HG02610 (cell line): ENCODE measurements at regions not wholly inside any gene's neighbourhood (a gene's known extent, or its start where the extent isn't known, plus 50 kb on each side); places are given as distances from the start of the nearest gene placed in this dataset.
"Not testable (repeated sequence)": the region's sequence is repeated elsewhere in the genome, so short reads cannot be mapped to it uniquely, and the experiment has no call there.

Experiments
- ATAC-seq: cut with Tn5 transposase; IDR thresholded peaks from one replicate; pipeline ENCODE4 v1.9.1; 2021; ENCODE audit warnings: mild to moderate bottlenecking, moderate library complexity; ENCODE audit not compliant: unreplicated experiment

- ATAC-seq: no peak
Measured at GRCh38 chr12:84161296-84161695, 751.3 kb downstream of the SLC6A15 start.

GRCh38 chr12:84159260-84159659 is 753.3 kb downstream of the SLC6A15 start:
- ATAC-seq: no peak

- ATAC-seq: no peak
Measured at GRCh38 chr12:84157170-84157569, 755.4 kb downstream of the SLC6A15 start.

- not testable (repeated sequence) for ATAC-seq
Measured at GRCh38 chr12:84154991-84155930, 757.3 kb downstream of the SLC6A15 start.

GRCh38 chr12:84154439-84154990 is 758.1 kb downstream of the SLC6A15 start:
- not testable (repeated sequence) for ATAC-seq

GRCh38 chr12:84150201-84150600 is 762.4 kb downstream of the SLC6A15 start:
- no peak for ATAC-seq

- no peak for ATAC-seq
Measured at GRCh38 chr12:84148335-84148734, 764.3 kb downstream of the SLC6A15 start.

GRCh38 chr12:84136862-84137367 is 775.7 kb downstream of the SLC6A15 start:
- no peak for ATAC-seq

GRCh38 chr12:84135586-84136279 is 776.9 kb downstream of the SLC6A15 start:
- no peak for ATAC-seq

- ATAC-seq: no peak
Measured at GRCh38 chr12:84134797-84135366, 777.7 kb downstream of the SLC6A15 start.

GRCh38 chr12:84131076-84131475 is 781.5 kb downstream of the SLC6A15 start:
- no peak for ATAC-seq

GRCh38 chr12:84128117-84128991 is 784.2 kb downstream of the SLC6A15 start:
- no peak for ATAC-seq

- ATAC-seq: no peak
Measured at GRCh38 chr12:84124211-84124610, 788.4 kb downstream of the SLC6A15 start.

- no peak for ATAC-seq
Measured at GRCh38 chr12:84117190-84117589, 795.4 kb downstream of the SLC6A15 start.

- ATAC-seq: no peak
Measured at GRCh38 chr12:84113666-84114065, 798.9 kb downstream of the SLC6A15 start.

- ATAC-seq: not testable (repeated sequence)
Measured at GRCh38 chr12:84103886-84104285, 808.7 kb downstream of the SLC6A15 start.

GRCh38 chr12:84101963-84102362 is 810.6 kb downstream of the SLC6A15 start:
- ATAC-seq: not testable (repeated sequence)

- not testable (repeated sequence) for ATAC-seq
Measured at GRCh38 chr12:84099591-84099990, 813.0 kb downstream of the SLC6A15 start.

GRCh38 chr12:84091651-84092050 is 820.9 kb downstream of the SLC6A15 start:
- no peak for ATAC-seq

GRCh38 chr12:84089356-84089755 is 823.2 kb downstream of the SLC6A15 start:
- ATAC-seq: no peak
